GM12874 (cell line): ENCODE measurements at regions not wholly inside any gene's neighbourhood (a gene's known extent, or its start where the extent isn't known, plus 50 kb on each side); places are given as distances from the start of the nearest gene placed in this dataset.

Experiments
- TF ChIP-seq, protein P1 (sequence below): IDR thresholded peaks from 2 replicates; pipeline ENCODE4 v1.5.1; 2011; ENCODE audit warnings: low read depth, mild to moderate bottlenecking, control low read depth, low read length, moderate library complexity; ENCODE audit not compliant: insufficient read depth

DNA sequence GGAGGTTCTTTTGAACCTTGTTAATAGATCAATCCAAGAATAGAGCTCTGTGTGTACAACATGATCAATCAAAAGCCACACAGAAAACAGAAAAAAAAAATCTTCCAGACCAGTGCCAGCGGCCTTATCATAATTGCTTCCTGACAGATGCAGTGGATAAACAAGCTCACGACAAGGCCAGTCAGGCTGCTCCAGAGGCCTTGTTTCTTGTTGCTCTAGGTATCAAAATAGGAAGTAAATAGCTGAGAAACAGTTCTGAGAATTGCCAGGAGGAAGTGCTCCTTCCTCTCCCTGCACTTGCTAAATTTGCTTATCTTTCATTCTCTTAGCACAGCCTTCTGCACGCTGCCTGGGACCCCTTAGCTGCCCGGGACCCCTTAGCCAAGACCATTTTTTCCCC is 199.0 kb upstream of the TARS1 start:
- TF ChIP-seq, protein P1, sequence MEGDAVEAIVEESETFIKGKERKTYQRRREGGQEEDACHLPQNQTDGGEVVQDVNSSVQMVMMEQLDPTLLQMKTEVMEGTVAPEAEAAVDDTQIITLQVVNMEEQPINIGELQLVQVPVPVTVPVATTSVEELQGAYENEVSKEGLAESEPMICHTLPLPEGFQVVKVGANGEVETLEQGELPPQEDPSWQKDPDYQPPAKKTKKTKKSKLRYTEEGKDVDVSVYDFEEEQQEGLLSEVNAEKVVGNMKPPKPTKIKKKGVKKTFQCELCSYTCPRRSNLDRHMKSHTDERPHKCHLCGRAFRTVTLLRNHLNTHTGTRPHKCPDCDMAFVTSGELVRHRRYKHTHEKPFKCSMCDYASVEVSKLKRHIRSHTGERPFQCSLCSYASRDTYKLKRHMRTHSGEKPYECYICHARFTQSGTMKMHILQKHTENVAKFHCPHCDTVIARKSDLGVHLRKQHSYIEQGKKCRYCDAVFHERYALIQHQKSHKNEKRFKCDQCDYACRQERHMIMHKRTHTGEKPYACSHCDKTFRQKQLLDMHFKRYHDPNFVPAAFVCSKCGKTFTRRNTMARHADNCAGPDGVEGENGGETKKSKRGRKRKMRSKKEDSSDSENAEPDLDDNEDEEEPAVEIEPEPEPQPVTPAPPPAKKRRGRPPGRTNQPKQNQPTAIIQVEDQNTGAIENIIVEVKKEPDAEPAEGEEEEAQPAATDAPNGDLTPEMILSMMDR: no peak

DNA sequence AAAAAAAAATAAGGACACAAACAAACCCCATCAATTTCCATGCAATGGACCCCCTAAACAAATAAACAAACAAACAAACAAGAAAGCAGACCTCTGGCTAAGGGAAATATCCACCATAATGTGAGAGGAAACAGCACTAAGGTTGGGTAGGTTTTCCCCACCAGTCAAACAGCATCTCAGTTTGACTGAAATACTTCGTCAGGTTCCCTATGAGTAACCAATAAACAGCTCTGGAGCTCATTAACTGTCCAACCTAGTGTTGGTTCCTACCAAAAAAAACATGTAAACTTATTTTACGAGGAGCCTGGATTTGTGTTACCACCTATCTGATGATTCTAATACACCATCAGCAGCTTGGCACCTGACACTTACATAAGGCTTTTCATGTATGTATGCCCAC is 198.5 kb upstream of the TARS1 start:
- TF ChIP-seq, protein P1: no peak

DNA sequence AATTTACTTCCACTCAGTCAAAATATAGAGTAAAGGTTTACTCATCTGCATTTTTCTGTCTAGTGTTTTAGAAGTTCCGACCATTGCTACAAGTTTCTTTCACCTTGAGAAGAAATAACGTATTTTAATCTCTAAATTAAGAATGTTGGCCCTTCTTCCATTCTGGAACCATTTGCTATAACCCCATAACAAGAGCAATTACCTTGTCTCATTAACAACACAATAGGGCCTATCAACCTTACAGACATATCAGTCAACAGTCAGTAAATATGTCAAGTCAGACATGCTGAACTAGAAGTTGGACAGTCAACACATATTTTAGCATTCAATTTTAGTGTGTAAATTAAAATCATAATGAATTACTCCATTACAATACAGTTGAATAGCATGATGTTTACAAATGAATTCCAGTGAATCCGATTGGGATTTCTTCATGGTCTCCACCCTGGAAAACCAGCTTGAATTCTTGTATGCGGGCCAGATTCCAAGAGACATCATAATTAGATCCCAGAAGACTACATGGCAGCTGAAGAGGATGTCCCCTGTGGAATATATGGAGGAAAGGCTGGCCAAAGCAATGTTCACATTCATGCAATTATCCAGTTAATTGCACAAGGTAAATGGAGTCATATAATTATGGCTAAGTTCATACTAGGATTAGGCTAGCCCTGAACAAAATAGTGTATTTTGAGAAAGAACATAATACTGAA is 196.2 kb upstream of the TARS1 start:
- TF ChIP-seq, protein P1: no peak

DNA sequence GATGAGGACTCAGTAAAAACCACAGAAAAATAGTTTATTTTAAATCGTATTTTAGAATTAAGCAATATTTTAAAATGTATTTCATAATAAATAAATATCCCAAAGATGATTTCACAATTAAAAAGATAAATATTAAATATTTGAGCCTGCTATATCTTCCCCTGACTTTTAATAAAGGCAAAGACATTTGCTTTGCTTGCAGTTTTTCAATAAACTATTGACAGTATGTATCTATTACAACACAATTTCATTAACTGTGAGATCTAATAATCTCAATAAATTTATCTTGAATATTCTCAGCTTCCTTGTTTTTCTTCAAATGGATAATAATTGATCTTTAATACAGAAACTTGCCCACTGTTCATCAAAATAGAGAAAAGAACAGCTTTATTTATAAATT is 186.2 kb upstream of the TARS1 start:
- TF ChIP-seq, protein P1: no peak

DNA sequence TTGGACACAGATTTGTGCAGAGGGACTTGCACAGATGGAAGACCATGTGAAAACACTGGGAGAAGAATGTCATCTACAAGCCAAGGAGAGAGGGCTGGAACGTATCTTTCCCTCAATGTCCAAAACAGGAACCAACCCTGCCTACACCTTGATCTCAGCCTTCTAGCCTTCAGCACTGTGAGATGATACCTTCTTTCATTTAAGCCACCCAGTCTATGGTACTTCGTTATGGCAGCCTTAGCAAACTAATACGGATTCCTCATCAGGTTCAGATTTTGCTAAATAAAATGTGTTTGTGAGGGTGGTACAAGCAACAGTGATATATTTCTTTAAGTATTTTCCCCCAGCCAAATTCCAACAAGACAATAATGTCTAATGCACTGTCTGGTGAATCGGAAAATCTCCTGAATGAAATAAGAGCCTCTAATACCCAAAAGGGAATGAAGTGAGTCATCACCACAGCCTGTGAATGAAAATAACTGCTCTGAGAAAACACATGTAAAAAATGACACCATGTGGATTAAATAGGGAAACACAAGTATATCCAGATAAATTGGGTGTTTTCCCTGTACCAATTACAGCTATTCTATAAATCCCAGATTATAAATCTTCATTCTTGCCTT is 182.8 kb upstream of the TARS1 start:
- TF ChIP-seq, protein P1: no peak

DNA sequence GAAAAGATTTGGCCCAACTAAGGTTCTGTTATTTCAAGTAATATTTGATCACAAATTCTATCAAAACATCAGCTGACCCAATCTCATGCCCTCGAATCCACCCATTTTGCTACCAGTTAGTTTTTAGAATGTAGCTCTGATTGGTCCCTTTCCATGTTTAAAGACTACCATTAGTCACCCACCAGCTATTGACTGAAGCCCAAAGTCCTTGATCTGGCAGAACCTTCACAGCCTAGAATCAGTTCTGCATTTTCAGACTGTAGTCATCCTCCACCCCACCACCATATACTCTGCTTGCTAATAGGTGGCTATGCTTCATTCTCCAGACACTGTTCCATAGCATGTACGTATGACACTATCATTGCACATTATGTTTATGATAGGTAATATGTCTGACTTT is 182.2 kb upstream of the TARS1 start:
- TF ChIP-seq, protein P1: no peak

DNA sequence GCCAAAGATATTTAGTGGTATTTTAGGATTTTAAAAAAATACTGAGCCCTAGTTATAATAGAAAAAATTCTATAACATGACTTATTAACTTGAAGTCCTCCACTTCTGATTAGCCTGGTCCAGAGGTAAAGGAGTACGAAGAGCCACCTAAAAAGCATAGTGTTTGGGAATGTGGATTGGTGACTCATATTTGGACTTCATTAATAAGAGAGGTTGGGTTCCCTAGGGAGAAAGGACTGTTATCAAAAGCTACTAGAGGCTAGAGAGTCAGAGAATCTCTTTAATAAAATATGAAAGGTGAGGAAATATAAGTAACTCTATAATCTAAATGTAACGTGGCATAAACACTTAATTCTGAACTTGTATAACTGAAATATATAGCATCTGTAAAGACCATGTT is 180.7 kb upstream of the TARS1 start:
- TF ChIP-seq, protein P1: no peak
